Osteoblast (primary cell): ENCODE measurements at regions not wholly inside any gene's neighbourhood (a gene's known extent, or its start where the extent isn't known, plus 50 kb on each side); places are given as distances from the start of the nearest gene placed in this dataset.
A peak's percentile ranks its signal among the peaks of the same experiment; 100 is the strongest.
"Not testable (repeated sequence)": the region's sequence is repeated elsewhere in the genome, so short reads cannot be mapped to it uniquely, and the experiment has no call there.

ENCODE experiments used
- DNase-seq: peaks from one replicate; pipeline ENCODE4 v3.0.0; 2011; ENCODE audit warnings: low spot score, mixed read lengths; ENCODE audit not compliant: insufficient read length; ENCODE audit errors: missing footprints
- H2AFZ ChIP-seq: 2 replicates; pipeline ENCODE4 v1.6.0; 2011; ENCODE audit warnings: mild to moderate bottlenecking, low read length
- H3K27ac ChIP-seq: 2 replicates; pipeline ENCODE4 v1.5.1; 2011; ENCODE audit warnings: mild to moderate bottlenecking, low read depth, low read length, moderate library complexity
- H3K27me3 ChIP-seq: 2 replicates; pipeline ENCODE4 v1.6.0; 2012; ENCODE audit warnings: mild to moderate bottlenecking, control low read depth, inconsistent platforms, low read length, moderate library complexity; ENCODE audit not compliant: insufficient read depth
- H3K36me3 ChIP-seq: 2 replicates; pipeline ENCODE4 v1.5.1; 2011; ENCODE audit warnings: mild to moderate bottlenecking, low read length, control low read depth, moderate library complexity; ENCODE audit not compliant: insufficient read depth
- H3K4me1 ChIP-seq: 2 replicates; pipeline ENCODE4 v1.5.1; 2011; ENCODE audit warnings: mild to moderate bottlenecking, low read length, control low read depth, moderate library complexity; ENCODE audit not compliant: insufficient read depth
- H3K4me2 ChIP-seq: 2 replicates; pipeline ENCODE4 v1.6.0; 2011; ENCODE audit warnings: mild to moderate bottlenecking, low read length; ENCODE audit not compliant: insufficient read depth
- H3K4me3 ChIP-seq: fragments of 200-600 bp; sonication (generic); 3 replicates; pipeline ENCODE4 v1.5.1; 2012; ENCODE audit warnings: mild to moderate bottlenecking, low read length, inconsistent platforms; ENCODE audit not compliant: insufficient read depth
- H3K79me2 ChIP-seq: 2 replicates; pipeline ENCODE4 v1.6.0; 2012; ENCODE audit warnings: mild to moderate bottlenecking, low read length, control low read depth, inconsistent platforms; ENCODE audit not compliant: insufficient read depth
- H3K9me3 ChIP-seq: 2 replicates; pipeline ENCODE4 v1.5.1; 2011; ENCODE audit warnings: low read depth, low read length, control low read depth
- H4K20me1 ChIP-seq: 2 replicates; pipeline ENCODE4 v1.6.0; 2012; ENCODE audit warnings: mild to moderate bottlenecking, low read length, control low read depth; ENCODE audit not compliant: insufficient read depth
- TF ChIP-seq, protein P1 (sequence below): IDR thresholded peaks from 2 replicates; pipeline ENCODE4 v1.5.1; 2011; ENCODE audit warnings: mild to moderate bottlenecking, low read depth, low read length, moderate library complexity; ENCODE audit errors: extremely low read depth

DNA sequence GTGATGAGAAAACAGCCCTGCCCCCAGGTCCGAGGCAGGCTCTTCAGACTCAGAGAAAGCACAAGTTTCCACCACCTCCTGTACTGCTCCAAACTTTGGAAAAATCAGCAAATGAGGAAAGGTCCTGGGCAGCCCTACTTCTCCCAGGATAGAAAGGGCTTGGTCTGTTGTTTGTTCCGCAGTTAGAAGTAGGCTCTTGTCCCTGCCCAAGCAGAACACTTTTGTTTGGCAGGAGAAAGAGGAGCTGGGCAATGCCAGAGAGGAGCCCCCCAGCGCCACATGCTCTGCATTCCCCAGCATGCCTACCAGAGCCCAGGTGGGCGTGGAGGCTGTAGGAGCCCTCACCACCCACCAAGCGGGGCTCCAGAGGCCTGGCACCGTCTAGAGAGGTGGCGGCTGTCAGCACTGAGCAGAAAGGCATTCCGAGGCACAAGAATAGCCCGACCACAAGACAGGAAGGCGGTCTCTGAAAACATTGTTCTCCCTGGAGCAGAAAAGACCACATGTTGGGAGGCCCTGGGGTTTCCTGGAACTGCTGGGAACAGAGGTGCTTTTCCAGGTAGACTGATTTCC, 90.3 kb upstream of the CD82 start:
- Histone ChIP-seq H3K4me2 (no peak overlapping the region), H2AFZ (no peak overlapping the region), H3K36me3 (no peaks in the 10 kb centered on the region), H3K4me1 (no peaks in the 10 kb centered on the region), H3K9me3 (no peaks in the 10 kb centered on the region), H3K27me3 (peaks cover 33% of the 10 kb centered on the region), H3K27ac (no peak overlapping the region), H3K4me3 (no peak overlapping the region), H3K79me2 (no peaks in the 10 kb centered on the region), H4K20me1 (no peaks in the 10 kb centered on the region)
- DNase-seq = no peak
- TF ChIP-seq, protein P1, sequence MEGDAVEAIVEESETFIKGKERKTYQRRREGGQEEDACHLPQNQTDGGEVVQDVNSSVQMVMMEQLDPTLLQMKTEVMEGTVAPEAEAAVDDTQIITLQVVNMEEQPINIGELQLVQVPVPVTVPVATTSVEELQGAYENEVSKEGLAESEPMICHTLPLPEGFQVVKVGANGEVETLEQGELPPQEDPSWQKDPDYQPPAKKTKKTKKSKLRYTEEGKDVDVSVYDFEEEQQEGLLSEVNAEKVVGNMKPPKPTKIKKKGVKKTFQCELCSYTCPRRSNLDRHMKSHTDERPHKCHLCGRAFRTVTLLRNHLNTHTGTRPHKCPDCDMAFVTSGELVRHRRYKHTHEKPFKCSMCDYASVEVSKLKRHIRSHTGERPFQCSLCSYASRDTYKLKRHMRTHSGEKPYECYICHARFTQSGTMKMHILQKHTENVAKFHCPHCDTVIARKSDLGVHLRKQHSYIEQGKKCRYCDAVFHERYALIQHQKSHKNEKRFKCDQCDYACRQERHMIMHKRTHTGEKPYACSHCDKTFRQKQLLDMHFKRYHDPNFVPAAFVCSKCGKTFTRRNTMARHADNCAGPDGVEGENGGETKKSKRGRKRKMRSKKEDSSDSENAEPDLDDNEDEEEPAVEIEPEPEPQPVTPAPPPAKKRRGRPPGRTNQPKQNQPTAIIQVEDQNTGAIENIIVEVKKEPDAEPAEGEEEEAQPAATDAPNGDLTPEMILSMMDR = no peak

DNA sequence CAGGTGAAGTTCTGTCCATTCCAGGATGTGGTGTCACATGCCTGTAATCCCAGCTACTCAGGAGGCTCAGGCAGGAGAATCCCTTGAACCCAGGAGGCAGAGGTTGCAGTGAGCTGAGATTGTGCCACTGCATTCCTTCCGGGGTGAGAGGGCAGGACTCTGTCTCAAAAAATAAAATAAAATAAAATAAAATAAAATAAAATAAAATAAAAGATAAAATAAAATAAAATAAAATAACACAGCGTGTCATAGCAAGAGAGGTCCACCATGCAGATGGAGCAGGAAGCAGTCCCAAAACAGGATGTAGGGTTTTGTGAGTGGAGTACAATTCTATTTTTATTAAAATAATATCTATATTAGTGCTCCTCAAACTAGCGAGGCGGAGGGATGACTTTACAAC, 83.1 kb upstream of the CD82 start:
- H3K79me2 ChIP-seq, DNase-seq, H3K9me3 ChIP-seq, H3K4me1 ChIP-seq, H4K20me1 ChIP-seq, H3K4me3 ChIP-seq, H3K4me2 ChIP-seq, H2AFZ ChIP-seq, H3K27ac ChIP-seq, H3K36me3 ChIP-seq: not testable (repeated sequence)
- peaks cover 17% of the 10 kb centered on the region for H3K27me3 ChIP-seq

DNA sequence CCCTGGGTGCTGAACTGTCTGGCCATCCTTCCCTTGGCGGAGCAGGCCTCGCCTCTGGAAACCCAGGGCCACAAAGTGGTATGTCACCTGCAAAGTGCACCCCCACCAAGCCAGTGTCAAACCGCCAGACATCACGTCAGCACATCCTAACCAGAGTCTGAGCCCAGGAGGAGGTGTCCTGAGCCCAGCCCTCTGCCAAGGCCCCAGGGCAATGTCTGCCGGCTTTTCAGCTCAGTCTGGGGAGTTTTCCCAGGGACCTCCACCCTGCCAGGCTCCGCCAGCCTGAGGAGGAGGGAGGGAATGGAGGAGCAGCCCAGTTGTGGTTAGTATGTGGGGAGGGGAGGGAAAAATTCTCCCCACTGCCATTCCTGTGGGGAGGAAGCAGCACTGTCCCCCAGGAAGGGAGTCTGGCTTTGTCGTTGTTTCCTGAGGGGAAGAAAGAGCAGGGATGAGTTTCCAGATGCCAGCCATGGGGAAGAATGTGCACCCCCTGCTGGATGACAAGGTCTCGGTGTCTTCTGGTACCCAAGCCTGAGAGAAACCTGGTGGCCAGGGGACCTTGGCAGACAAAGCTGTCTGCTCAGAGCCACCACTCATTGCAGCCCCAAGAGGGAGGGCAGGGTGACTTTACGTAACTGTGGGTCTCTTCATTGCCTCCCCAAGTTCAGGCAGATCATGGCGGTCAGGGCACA, 81.4 kb upstream of the CD82 start:
- DNase-seq = peak; percentile 81
- Histone ChIP-seq H3K27me3 (peaks cover 20% of the 10 kb centered on the region), H3K9me3 (no peaks in the 10 kb centered on the region), H3K27ac (no peak overlapping the region), H4K20me1 (no peaks in the 10 kb centered on the region), H3K4me1 (no peaks in the 10 kb centered on the region), H2AFZ (peak overlapping the region; percentile 35), H3K79me2 (no peaks in the 10 kb centered on the region), H3K36me3 (no peaks in the 10 kb centered on the region), H3K4me3 (no peak overlapping the region), H3K4me2 (no peak overlapping the region)
- TF ChIP-seq, protein P1 = peak; percentile 57

DNA sequence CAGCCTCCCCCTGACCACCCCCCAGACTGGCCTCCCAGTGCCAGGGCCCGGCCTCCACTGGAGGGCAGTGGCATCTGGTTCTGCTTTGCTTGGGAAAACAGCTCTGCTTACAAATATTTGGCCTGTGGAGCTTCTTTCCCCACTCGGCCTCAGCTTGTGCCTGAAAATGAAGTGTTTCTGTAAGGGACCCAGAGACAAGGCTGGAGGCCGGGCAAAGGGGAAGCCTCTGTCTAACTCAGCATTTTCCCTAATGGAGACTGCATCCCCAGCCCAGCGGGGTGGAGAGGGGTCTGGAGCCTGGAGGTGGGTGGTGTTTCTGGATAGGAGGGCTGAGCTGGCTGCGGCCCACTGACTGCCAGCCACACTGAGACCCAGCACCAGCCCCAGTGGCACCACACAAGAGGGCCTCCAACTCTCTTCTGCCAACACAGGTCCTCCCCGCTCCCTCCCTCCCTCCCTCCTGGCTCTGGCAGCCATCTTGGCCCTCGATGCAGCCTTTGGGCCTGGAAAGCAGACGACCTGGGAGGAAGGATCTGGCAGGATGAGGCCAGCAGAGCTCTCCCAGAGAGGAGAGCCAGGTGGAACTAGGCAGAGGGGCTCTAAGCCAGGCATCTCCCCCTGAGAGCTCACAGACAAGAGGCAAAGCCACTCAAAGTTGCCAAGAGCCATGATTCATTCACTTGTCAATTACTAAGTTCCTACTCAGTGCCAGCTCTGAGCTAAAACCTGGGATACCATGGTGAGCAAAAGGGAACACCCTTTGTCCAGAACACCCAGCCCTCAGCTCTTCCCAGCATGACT, 77.1 kb upstream of the CD82 start:
- Histone ChIP-seq H3K9me3 (no peaks in the 10 kb centered on the region), H3K27ac (no peak overlapping the region), H3K36me3 (no peaks in the 10 kb centered on the region), H3K79me2 (no peaks in the 10 kb centered on the region), H3K4me2 (no peak overlapping the region), H4K20me1 (no peaks in the 10 kb centered on the region), H3K4me1 (no peaks in the 10 kb centered on the region), H3K4me3 (no peak overlapping the region), H3K27me3 (peaks cover 24% of the 10 kb centered on the region), H2AFZ (no peak overlapping the region)
- TF ChIP-seq, protein P1 = no peak
- DNase-seq = no peak
